ENCODE measurements at regions not wholly inside any gene's neighbourhood (a gene's known extent, or its start where the extent isn't known, plus 50 kb on each side); places are given as distances from the start of the nearest gene placed in this dataset.

DNA sequence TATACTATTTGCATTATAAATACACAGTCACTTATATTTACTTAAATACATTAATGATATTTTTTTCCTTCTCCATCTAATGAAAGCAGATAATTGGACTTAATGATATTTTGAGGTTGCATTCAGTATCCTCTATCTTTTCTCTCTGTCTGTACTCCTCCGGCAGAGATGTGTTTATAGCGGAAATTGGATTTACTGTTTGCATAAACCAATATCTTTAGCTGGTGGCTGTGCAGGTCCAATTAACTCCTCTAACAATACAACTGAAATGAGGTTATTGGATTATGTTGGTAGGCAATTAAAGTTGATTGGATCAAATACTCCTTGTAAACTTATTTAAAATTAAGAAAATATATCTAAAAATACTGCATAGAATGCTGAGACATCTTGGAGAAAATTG lies 1044.2 kb upstream of the SORCS1 start:
- TF ChIP-seq, protein P1, sequence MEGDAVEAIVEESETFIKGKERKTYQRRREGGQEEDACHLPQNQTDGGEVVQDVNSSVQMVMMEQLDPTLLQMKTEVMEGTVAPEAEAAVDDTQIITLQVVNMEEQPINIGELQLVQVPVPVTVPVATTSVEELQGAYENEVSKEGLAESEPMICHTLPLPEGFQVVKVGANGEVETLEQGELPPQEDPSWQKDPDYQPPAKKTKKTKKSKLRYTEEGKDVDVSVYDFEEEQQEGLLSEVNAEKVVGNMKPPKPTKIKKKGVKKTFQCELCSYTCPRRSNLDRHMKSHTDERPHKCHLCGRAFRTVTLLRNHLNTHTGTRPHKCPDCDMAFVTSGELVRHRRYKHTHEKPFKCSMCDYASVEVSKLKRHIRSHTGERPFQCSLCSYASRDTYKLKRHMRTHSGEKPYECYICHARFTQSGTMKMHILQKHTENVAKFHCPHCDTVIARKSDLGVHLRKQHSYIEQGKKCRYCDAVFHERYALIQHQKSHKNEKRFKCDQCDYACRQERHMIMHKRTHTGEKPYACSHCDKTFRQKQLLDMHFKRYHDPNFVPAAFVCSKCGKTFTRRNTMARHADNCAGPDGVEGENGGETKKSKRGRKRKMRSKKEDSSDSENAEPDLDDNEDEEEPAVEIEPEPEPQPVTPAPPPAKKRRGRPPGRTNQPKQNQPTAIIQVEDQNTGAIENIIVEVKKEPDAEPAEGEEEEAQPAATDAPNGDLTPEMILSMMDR (conservative IDR thresholded peaks at IDR 0.05) = no peak
- no peak for TF ChIP-seq EZH2 (IDR thresholded peaks at IDR 0.05; ENCODE audit: low read depth)

Data from PC-9 (cell line).